ENCODE measurements at regions not wholly inside any gene's neighbourhood (a gene's known extent, or its start where the extent isn't known, plus 50 kb on each side); places are given as distances from the start of the nearest gene placed in this dataset.

DNA sequence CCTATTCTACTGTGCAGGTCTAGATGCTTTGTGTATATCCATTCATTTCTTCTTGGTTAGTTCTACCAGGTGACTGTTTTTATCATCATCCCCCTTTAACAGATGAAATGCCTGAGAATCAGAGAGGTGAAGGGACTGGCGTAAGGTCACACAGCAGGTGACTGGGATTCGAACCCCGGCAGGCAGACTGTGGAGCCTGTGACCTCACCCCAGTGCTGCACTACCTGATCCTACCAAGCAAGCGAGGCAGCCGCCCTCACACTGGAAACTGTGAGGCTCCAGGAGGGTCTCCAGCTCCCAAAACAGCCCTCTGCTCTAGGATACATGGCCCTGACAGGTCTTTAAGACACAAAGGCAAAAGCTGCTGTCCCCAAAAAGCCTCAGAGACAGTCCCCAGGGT, 91.7 kb downstream of the CHST1 start:
- H3K27me3 Mint-ChIP-seq (ENCODE audit: insufficient read depth, low read depth, poor library complexity): peaks cover 8% of the 10 kb centered on the region
- Histone ChIP-seq H3K36me3 (ENCODE audit: insufficient read depth) (no peaks in the 10 kb centered on the region), H2AFZ (no peak overlapping the region), H3K9me2 (ENCODE audit: insufficient read depth) (peaks cover 5% of the 10 kb centered on the region; the same call in 1 of the 2 replicates), H4K20me1 (replicated peaks; ENCODE audit: insufficient read depth) (no peaks in the 10 kb centered on the region), H3K79me2 (replicated peaks; ENCODE audit: insufficient read depth) (no peaks in the 10 kb centered on the region), H3K27me3 (ENCODE audit: insufficient read depth) (no peaks in the 10 kb centered on the region), H3K4me1 (ENCODE audit: insufficient read depth) (peaks cover 12% of the 10 kb centered on the region), H3K27ac (ENCODE audit: low read depth) (no peak overlapping the region), H3K4me3 (no peak overlapping the region), H3K4me2 (no peak overlapping the region), H3F3A (replicated peaks; ENCODE audit: low read depth) (no peaks in the 10 kb centered on the region)
- no peak for TF ChIP-seq ZNF114 (CRISPR knock-in tag; IDR thresholded peaks at IDR 0.05)
- no peak overlapping the region for H3K4me3 Mint-ChIP-seq
- ATAC-seq (no peak), DNase-seq (ENCODE audit: low spot score) (no peak)
- no peaks in the 10 kb centered on the region for H3K36me3 Mint-ChIP-seq (ENCODE audit: low read depth)
- H3K27ac Mint-ChIP-seq: no peak overlapping the region
- H3K9me3 Mint-ChIP-seq: no peaks in the 10 kb centered on the region
- peaks cover 22% of the 10 kb centered on the region for H3K4me1 Mint-ChIP-seq

DNA sequence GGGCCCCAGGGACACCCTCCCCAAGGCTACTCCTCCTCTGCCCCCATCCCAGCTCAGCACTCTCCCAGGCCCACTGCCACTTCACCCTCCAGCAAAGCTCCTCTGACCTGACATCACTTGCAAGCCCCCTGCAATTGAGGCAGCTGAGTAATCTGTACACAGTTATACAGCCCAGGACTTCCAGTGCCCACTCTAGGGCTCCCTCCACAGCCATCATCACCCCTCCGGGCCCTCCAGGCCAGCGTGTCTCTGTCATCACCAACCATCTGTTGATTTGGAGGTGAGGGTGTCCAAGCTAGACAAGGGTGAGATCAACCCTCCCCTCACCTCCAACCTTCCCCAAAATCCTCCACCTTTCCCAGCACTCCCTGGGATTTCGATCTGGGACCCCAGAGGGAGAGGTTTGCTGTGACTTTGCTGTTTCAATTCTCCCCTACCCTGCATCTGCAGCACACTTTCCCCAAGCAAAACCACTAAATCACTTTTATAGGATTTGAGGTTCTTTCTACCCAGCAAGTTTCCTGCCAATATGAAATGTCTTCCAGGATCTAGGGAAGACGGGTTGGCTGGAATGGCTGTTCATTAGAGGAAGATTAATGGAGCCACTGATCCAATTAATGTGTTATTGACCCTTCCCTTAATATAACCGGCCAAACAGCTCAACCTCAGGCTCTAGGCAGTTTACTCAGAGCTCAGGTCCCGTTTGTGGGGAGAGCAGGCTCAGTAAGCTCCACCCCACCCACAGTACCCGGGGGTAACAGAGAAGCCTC, 92.9 kb downstream of the CHST1 start:
- no peak overlapping the region for H3K27ac Mint-ChIP-seq
- Histone ChIP-seq H3K4me2 (no peak overlapping the region), H3K27me3 (ENCODE audit: insufficient read depth) (no peaks in the 10 kb centered on the region), H3K79me2 (replicated peaks; ENCODE audit: insufficient read depth) (no peaks in the 10 kb centered on the region), H3K27ac (ENCODE audit: low read depth) (no peak overlapping the region), H4K20me1 (replicated peaks; ENCODE audit: insufficient read depth) (no peaks in the 10 kb centered on the region), H3K36me3 (ENCODE audit: insufficient read depth) (no peaks in the 10 kb centered on the region), H3K4me1 (ENCODE audit: insufficient read depth) (peaks cover 6% of the 10 kb centered on the region), H2AFZ (no peak overlapping the region), H3K9me2 (ENCODE audit: insufficient read depth) (0 out of 2 replicates have a peak, but pooled peaks cover 5% of the 10 kb centered on the region), H3F3A (replicated peaks; ENCODE audit: low read depth) (no peaks in the 10 kb centered on the region), H3K4me3 (no peak overlapping the region)
- no peaks in the 10 kb centered on the region for H3K36me3 Mint-ChIP-seq (ENCODE audit: low read depth)
- TF ChIP-seq, protein P1, sequence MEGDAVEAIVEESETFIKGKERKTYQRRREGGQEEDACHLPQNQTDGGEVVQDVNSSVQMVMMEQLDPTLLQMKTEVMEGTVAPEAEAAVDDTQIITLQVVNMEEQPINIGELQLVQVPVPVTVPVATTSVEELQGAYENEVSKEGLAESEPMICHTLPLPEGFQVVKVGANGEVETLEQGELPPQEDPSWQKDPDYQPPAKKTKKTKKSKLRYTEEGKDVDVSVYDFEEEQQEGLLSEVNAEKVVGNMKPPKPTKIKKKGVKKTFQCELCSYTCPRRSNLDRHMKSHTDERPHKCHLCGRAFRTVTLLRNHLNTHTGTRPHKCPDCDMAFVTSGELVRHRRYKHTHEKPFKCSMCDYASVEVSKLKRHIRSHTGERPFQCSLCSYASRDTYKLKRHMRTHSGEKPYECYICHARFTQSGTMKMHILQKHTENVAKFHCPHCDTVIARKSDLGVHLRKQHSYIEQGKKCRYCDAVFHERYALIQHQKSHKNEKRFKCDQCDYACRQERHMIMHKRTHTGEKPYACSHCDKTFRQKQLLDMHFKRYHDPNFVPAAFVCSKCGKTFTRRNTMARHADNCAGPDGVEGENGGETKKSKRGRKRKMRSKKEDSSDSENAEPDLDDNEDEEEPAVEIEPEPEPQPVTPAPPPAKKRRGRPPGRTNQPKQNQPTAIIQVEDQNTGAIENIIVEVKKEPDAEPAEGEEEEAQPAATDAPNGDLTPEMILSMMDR (conservative IDR thresholded peaks at IDR 0.05; ENCODE audit: low read depth in 2 of 2): no peak
- TF ChIP-seq CREB1 (CRISPR knock-in tag; IDR thresholded peaks at IDR 0.05; ENCODE audit: low read depth) (no peak), NANOG (IDR thresholded peaks at IDR 0.05; ENCODE audit: borderline replicate concordance) (no peak), JUNB (IDR thresholded peaks at IDR 0.05; ENCODE audit: unreplicated experiment) (no peak), POLR2AphosphoS5 (IDR thresholded peaks at IDR 0.05; ENCODE audit: low read depth) (no peak), STAT1 (IDR thresholded peaks at IDR 0.05; ENCODE audit: unreplicated experiment) (no peak), EZH2phosphoT487 (IDR thresholded peaks at IDR 0.05; ENCODE audit: unreplicated experiment) (no peak)
- DNase-seq (ENCODE audit: low spot score) (no peak), ATAC-seq (no peak)
- H3K4me1 Mint-ChIP-seq: peaks cover 12% of the 10 kb centered on the region
- H3K4me3 Mint-ChIP-seq: no peak overlapping the region
- H3K27me3 Mint-ChIP-seq (ENCODE audit: insufficient read depth, low read depth, poor library complexity): peaks cover 12% of the 10 kb centered on the region
- no peaks in the 10 kb centered on the region for H3K9me3 Mint-ChIP-seq

DNA sequence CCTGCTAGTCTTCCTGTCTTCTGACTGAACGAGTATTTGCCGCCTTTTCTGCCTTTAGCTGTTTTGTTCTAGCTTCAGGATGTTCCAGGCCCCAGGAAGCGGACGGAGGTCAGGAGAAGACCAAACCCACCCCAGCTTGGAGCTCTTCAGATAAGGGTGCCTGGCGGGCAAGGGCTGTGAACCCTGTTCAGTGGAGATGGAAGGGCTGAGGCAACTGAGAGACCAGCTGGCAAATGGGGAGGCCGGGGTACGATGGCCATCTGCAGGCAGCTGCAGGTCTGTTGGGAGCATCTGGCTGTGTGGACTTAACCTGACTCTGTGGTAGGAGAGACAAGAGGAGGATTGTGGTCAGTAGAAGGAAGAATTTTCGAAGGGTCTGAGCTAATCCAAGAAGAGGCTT, 95.6 kb downstream of the CHST1 start:
- no peak overlapping the region for H3K4me3 Mint-ChIP-seq
- Histone ChIP-seq H4K20me1 (replicated peaks; ENCODE audit: insufficient read depth) (no peaks in the 10 kb centered on the region), H3K27ac (ENCODE audit: low read depth) (no peak overlapping the region), H2AFZ (no peak overlapping the region), H3F3A (replicated peaks; ENCODE audit: low read depth) (no peaks in the 10 kb centered on the region), H3K4me1 (ENCODE audit: insufficient read depth) (no peaks in the 10 kb centered on the region), H3K4me3 (no peak overlapping the region), H3K36me3 (ENCODE audit: insufficient read depth) (no peaks in the 10 kb centered on the region), H3K4me2 (no peak overlapping the region), H3K9me2 (ENCODE audit: insufficient read depth) (no peaks in the 10 kb centered on the region), H3K27me3 (ENCODE audit: insufficient read depth) (no peaks in the 10 kb centered on the region), H3K79me2 (replicated peaks; ENCODE audit: insufficient read depth) (no peaks in the 10 kb centered on the region)
- H3K4me1 Mint-ChIP-seq: no peaks in the 10 kb centered on the region
- no peaks in the 10 kb centered on the region for H3K36me3 Mint-ChIP-seq (ENCODE audit: low read depth)
- no peak overlapping the region for H3K27ac Mint-ChIP-seq
- DNase-seq (ENCODE audit: low spot score) (no peak), ATAC-seq (no peak)
- H3K27me3 Mint-ChIP-seq (ENCODE audit: insufficient read depth, low read depth, poor library complexity): peaks cover 12% of the 10 kb centered on the region
- TF ChIP-seq ZNF331 (CRISPR knock-in tag; IDR thresholded peaks at IDR 0.05; ENCODE audit: low read depth) (no peak), JUNB (IDR thresholded peaks at IDR 0.05; ENCODE audit: unreplicated experiment) (no peak), EZH2 (IDR thresholded peaks at IDR 0.05; ENCODE audit: low read depth, unreplicated experiment) (no peak), STAT1 (IDR thresholded peaks at IDR 0.05; ENCODE audit: unreplicated experiment) (no peak), ZNF114 (CRISPR knock-in tag; IDR thresholded peaks at IDR 0.05) (no peak), CREB1 (CRISPR knock-in tag; IDR thresholded peaks at IDR 0.05; ENCODE audit: low read depth) (no peak), POLR2AphosphoS5 (IDR thresholded peaks at IDR 0.05; ENCODE audit: low read depth) (no peak), NANOG (IDR thresholded peaks at IDR 0.05; ENCODE audit: borderline replicate concordance) (no peak), EZH2phosphoT487 (IDR thresholded peaks at IDR 0.05; ENCODE audit: unreplicated experiment) (no peak)
- TF ChIP-seq, protein P2, sequence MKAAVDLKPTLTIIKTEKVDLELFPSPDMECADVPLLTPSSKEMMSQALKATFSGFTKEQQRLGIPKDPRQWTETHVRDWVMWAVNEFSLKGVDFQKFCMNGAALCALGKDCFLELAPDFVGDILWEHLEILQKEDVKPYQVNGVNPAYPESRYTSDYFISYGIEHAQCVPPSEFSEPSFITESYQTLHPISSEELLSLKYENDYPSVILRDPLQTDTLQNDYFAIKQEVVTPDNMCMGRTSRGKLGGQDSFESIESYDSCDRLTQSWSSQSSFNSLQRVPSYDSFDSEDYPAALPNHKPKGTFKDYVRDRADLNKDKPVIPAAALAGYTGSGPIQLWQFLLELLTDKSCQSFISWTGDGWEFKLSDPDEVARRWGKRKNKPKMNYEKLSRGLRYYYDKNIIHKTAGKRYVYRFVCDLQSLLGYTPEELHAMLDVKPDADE (IDR thresholded peaks at IDR 0.05): no peak
- TF ChIP-seq, protein P3, sequence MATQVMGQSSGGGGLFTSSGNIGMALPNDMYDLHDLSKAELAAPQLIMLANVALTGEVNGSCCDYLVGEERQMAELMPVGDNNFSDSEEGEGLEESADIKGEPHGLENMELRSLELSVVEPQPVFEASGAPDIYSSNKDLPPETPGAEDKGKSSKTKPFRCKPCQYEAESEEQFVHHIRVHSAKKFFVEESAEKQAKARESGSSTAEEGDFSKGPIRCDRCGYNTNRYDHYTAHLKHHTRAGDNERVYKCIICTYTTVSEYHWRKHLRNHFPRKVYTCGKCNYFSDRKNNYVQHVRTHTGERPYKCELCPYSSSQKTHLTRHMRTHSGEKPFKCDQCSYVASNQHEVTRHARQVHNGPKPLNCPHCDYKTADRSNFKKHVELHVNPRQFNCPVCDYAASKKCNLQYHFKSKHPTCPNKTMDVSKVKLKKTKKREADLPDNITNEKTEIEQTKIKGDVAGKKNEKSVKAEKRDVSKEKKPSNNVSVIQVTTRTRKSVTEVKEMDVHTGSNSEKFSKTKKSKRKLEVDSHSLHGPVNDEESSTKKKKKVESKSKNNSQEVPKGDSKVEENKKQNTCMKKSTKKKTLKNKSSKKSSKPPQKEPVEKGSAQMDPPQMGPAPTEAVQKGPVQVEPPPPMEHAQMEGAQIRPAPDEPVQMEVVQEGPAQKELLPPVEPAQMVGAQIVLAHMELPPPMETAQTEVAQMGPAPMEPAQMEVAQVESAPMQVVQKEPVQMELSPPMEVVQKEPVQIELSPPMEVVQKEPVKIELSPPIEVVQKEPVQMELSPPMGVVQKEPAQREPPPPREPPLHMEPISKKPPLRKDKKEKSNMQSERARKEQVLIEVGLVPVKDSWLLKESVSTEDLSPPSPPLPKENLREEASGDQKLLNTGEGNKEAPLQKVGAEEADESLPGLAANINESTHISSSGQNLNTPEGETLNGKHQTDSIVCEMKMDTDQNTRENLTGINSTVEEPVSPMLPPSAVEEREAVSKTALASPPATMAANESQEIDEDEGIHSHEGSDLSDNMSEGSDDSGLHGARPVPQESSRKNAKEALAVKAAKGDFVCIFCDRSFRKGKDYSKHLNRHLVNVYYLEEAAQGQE (IDR thresholded peaks at IDR 0.05; ENCODE audit: unreplicated experiment): no peak
- no peaks in the 10 kb centered on the region for H3K9me3 Mint-ChIP-seq

Data from GM23338 (cell line).